ENCODE measurements at regions not wholly inside any gene's neighbourhood (a gene's known extent, or its start where the extent isn't known, plus 50 kb on each side); places are given as distances from the start of the nearest gene placed in this dataset.

DNA sequence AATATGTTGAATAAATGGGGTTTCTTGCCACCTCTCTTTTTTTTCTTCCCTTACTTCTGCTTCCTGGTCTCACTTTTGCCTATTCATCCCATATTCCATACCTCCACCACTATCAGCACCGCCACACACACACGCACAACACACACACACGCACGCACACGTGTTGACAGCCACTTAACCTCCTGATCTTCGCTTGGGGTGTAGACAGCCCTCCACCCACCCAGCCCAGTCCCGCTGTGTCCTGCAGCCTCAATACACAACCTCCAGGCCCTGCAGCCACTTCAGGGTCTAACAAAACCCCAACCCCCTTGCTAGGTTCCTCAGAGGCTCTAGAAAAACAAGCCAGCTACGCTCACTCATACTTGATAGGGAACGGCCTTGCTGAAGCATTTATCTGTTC is 72.3 kb downstream of the LINC00237 start:
- DNase-seq: no peak

GRCh38 chr20:21031666-21032065 is 74.5 kb downstream of the LINC00237 start:
- DNase-seq: no peak

GRCh38 chr20:21029341-21029740 is 76.8 kb downstream of the LINC00237 start:
- no peak for DNase-seq

DNA sequence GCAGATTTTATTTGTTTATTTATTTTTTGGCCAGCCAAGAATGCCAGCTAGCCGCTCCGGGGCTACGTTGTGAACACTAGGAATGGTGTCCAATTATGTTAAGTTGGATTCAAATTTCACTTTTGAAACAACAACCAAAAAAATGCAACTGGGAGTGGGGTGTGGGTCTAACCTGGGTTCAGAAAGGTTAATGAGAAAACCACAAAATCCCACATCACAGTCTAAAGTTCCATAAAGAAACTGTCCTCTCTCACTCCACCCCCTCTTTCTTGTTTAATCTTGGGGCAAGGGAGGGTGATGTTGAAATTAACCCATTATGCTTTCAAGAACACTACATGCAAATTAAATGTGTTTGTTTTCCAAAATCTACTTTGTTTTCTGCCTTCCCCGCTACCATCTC is 77.2 kb downstream of the LINC00237 start:
- no peak for DNase-seq

- DNase-seq: no peak
These were observed 77.7 kb downstream of the LINC00237 start for GRCh38 chr20:21028436-21028835.

DNA sequence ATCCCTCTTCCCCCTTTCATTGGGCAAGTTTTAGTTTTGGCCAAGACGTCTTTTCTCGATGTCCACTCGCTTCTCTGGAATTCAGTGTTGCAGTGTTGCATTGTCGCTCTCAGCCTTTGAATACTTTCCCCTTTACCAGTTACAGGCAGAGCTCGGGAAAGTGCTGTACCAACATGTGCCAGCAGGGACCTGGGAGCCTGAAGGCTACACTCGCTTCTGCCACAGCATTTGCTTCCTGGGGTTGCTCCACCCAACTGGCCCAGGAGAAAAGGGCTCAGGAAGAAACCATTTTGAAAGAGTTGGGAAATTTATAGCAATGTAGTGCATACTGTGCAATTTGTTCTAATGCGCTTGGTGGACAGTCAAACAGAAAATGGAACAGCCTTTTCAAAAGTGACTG is 78.6 kb downstream of the LINC00237 start:
- no peak for DNase-seq

DNA sequence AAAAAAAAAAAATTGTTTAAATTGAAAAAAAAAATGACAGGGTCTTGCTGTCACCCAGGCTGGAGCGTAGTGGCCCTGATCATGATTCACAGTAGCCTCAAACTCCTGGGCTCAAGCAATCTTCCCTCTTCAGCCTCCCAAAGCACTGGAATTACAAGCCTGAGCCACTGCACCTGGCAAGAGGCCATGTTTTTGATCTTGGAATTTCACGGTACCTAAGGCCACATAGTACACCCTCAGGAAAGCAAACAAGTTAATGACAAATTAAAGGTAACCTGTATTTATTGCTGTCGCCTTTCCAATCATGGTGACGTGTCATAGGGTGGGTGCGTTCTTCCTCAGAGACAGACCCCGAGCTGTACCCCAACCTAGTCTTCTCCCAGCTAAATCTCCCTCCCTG is 79.2 kb downstream of the LINC00237 start:
- no peak for DNase-seq

DNA sequence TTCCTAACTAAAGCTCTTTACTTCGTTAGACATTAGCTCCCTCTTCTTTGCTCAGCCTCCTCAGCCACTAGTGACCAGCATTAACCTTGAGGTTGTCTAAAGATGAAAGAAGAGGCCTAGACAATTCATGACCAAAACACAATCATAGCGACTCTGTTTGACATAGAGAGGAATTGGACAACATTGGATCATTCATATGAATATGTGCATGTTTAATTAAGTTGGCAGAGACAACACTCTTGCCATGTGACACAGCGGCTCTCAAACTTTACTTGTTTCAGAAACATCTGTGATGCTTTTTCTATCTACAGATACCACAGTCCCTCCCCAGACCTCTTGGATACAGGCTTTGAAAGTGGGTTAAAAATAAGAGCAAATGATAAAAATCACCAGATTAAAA is 81.7 kb downstream of the LINC00237 start:
- no peak for DNase-seq

- no peak for DNase-seq
These were observed 83.2 kb downstream of the LINC00237 start for GRCh38 chr20:21022925-21023324.

DNA sequence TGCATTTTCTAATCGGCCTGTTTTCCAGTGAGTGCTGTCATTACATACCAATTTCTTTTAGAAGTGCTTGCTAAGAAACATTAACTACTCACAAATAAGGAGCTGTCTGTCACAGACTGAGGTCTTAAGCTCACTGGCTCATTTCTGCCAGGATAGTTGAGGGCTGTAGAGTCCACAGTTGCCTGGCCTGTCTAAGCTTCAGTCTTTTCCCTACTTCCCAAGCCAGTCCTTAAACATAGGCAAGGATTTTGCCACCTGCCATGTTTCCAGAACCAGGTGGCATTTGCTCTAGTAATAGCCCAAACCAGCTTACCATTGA is 84.7 kb downstream of the LINC00237 start:
- no peak for DNase-seq

DNA sequence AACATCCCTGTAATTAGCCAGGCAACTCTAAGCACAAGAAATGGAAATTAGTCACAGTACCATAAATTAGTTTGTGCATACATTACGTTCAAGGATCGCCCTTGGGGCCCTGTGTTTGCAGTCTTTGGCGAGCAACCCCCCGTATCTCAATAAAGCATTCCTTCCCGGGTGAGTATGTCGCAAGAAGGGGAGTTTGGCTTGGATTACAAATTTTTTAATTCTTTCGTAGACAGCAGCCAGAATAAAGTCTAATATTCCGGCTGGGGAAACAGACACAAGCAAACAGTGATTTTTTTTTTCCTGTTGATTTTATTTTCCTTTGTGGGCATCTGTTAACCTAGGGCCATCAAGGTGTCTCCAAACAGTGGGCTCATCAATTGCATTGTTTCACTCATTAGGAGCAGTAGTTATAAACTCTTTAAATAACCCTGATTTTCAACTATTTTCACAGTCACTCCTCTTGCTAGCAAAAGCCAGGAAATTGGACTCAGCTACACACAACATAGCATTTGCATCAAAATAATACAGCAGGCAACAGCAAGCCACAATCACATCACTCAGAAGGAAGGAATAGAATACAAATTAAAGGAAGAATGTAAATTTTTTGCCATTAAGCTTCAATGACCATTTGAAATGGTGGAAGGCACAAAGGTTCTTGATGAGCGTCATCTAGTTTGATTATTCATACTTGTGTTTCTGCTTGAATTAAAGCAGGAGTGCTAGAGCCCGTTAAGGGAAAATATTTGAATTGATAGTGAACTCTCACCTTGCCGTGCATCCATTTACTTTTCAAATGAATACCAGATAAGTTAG is 85.3 kb downstream of the LINC00237 start:
- no peak for DNase-seq

- no peak for DNase-seq
These were observed 86.1 kb downstream of the LINC00237 start for GRCh38 chr20:21019814-21020658.

GRCh38 chr20:21019468-21019813 is 86.7 kb downstream of the LINC00237 start:
- DNase-seq: no peak

GRCh38 chr20:21018576-21018975 is 87.6 kb downstream of the LINC00237 start:
- DNase-seq: no peak

DNA sequence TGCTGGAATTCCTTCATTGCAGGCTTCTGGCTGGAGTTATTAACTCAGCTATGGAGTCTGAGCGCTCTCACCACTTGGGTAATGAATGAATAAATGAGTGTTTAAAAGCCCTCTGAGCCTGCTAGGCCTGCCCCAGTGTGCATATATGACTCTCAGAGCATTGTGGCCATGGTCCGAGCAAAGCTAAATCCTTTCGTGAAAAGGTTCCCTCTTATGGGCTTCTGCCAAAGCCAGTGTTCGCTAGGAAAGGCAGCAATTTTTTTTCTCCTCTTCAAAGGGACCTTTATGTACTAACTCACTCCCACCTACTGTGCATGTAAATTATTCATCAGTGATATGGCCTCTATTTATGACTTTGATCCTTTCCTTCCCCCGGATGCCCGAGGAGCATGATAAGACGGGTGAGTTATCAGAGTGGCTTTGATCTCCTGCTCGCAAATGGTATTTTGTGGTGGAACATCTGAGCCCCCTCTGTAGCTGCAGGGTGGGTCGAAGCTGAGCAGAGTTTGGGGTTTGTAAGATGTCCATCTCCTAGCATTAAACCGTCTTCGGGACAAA is 88.6 kb downstream of the LINC00237 start:
- no peak for DNase-seq

GRCh38 chr20:21016751-21017150 is 89.4 kb downstream of the LINC00237 start:
- DNase-seq: no peak

DNA sequence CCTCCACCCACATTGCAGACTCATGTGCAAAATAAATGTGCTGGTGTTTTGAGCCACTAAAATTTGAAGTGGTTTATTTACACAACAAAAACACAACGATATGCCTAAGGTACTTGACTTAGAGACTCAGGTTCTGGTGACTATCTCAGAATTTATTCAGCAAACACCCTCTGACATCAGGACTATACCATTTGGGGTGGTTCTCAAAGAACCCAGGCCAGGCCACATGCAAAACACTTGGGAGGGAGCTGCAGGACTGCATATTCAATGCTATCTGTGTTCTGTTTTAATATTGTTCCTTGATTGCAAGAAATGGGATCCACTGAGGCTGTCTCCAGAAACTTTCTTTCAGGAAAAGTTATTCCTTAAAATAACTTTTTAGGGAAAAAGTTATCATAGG is 91.6 kb downstream of the LINC00237 start:
- no peak for DNase-seq

DNA sequence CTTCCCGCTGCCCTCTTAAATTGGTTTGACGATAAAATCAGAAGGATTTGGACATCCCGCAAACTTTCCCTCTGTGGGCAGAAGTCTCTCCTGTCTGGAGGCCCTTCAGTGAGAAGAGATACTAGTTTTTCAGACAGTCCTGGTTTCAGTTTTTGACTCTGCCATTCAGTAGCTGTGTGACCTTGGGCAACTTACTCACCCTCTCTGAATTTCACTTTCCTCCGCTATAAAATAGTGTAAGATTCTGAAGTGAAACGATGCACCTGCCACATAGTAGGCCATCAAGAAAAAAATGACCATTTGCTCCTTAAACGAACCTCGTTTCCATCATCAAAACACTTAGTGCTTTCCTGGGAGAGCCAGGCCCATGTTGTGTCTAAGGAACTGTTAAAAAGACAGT is 97.2 kb downstream of the LINC00237 start:
- DNase-seq: no peak

- DNase-seq: no peak
These were observed 99.5 kb downstream of the LINC00237 start for GRCh38 chr20:21006611-21007010.

GRCh38 chr20:21004386-21005076 is 101.6 kb downstream of the LINC00237 start:
- no peak for DNase-seq

DNA sequence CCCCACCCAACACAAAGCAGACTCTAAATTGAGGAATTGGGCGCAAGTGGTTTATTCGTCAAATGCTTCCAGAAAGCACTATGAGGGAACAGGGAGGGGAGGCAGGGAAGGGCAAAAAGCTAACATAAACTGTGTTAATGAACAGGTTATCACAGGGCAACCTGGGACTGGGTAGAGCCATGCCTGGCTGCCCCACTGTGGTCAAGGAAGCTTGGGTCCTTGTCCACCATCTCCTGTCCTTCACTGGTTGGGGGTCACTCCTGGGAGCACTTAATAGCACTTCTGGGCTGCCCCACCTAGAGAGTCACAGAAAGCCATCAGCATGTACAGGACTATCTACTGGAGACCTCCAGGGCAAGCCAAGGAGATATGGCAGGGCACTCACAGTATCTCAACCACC is 102.3 kb downstream of the LINC00237 start:
- no peak for DNase-seq

GRCh38 chr20:21002486-21002885 is 103.7 kb downstream of the LINC00237 start:
- DNase-seq: no peak

DNA sequence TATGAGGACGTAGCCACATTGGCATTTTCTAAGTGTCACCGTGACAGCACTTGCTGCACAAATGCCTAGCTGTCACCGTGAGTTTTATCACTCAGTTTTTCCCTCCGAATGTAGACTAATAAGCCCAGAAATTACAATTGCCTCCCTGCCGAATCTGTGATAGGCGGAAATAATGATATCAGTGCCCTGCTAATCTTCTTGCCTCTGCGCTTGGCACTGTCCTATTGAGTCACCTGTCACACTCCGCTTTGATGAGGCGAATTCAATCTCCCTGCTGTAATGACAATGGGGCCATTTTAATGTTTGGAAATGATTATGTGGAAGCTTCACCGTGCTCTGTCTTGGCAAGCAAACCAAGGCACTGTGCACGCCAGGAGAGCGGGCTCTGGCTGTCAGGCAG is 112.8 kb downstream of the LINC00237 start:
- no peak for DNase-seq
